Activated CD8-positive, alpha-beta memory T cell treated with anti-CD3 and anti-CD28 coated beads, Interleukin-2, amount 50 U/mL, for 48 hours (primary cell): ENCODE measurements at regions not wholly inside any gene's neighbourhood (a gene's known extent, or its start where the extent isn't known, plus 50 kb on each side); places are given as distances from the start of the nearest gene placed in this dataset.
"Not testable (repeated sequence)": the region's sequence is repeated elsewhere in the genome, so short reads cannot be mapped to it uniquely, and the experiment has no call there.

Experiments
- DNase-seq: peaks from one replicate; pipeline ENCODE4 v3.0.0-alpha.2; 2020

- DNase-seq: no peak
Measured at GRCh38 chr7:156511426-156511825, 129.1 kb upstream of the RNF32 start.

DNA sequence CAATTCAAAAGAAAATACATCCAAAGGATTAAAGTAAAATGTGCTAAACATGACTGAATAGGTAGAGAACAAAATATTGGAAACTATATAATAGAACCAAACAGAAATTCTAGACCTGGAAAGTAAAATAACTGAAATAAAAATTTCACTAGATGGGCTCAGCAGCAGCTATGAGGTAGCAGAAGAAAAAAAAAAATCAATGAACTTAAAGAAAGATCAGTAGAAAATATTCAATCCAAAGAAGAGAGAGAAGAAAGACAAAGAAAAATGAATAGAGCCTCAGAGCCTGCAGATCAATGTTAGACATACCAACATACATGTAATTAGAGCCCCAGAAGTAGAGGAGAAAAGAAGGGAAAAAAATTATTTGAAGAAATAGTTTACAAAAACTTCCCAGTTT lies 129.6 kb upstream of the RNF32 start:
- no peak for DNase-seq

- no peak for DNase-seq
Measured at GRCh38 chr7:156509216-156509615, 131.4 kb upstream of the RNF32 start.

- no peak for DNase-seq
Measured at GRCh38 chr7:156505876-156506275, 134.7 kb upstream of the RNF32 start.

- DNase-seq: no peak
Measured at GRCh38 chr7:156504687-156505545, 135.7 kb upstream of the RNF32 start.

GRCh38 chr7:156504006-156504405 lies 136.6 kb upstream of the RNF32 start:
- no peak for DNase-seq

- DNase-seq: no peak
Measured at GRCh38 chr7:156503196-156503595, 137.4 kb upstream of the RNF32 start.

DNA sequence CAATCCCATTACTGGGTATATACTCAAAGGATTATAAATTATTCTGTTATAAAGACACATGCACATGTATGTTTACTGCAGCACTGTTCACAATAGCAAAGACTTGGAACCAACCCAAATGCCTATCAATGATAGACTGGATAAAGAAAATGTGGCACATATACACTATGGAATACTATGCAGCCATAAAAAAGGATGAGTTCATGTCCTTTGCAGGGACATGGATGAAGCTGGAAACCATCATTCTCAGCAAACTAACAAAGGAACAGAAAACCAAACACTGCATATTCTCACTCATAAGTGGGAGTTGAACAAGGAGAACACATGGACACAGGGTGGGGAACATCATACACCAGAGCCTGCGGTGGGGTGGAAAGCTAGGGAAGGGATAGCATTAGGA lies 138.8 kb upstream of the RNF32 start:
- DNase-seq: not testable (repeated sequence)

- DNase-seq: no peak
Measured at GRCh38 chr7:156499247-156499881, 141.2 kb upstream of the RNF32 start.

GRCh38 chr7:156497776-156498509 lies 142.6 kb upstream of the RNF32 start:
- no peak for DNase-seq

DNA sequence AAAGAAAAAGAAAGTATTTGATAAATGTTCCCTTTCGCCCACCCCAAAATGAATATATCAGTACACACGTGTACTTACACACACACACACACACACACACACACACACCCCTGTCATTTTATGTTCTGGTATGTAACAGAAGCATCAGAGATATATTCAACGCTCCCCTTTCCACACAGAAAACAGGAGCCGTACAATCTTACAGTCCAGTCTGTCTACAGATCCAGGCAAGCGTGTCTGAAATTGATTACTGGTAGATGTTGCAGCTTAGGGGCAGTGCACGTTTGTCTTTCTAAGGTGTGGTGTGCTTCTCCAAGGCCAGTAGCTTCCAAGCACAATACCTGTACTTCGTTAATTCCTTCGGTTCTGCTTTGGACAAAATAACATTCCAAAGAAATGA lies 143.7 kb upstream of the RNF32 start:
- no peak for DNase-seq

- no peak for DNase-seq
Measured at GRCh38 chr7:156496363-156496769, 144.2 kb upstream of the RNF32 start.

GRCh38 chr7:156494960-156495359 lies 145.6 kb upstream of the RNF32 start:
- no peak for DNase-seq

GRCh38 chr7:156493942-156494341 lies 146.6 kb upstream of the RNF32 start:
- DNase-seq: no peak

GRCh38 chr7:156492170-156492569 lies 148.4 kb upstream of the RNF32 start:
- DNase-seq: no peak

DNA sequence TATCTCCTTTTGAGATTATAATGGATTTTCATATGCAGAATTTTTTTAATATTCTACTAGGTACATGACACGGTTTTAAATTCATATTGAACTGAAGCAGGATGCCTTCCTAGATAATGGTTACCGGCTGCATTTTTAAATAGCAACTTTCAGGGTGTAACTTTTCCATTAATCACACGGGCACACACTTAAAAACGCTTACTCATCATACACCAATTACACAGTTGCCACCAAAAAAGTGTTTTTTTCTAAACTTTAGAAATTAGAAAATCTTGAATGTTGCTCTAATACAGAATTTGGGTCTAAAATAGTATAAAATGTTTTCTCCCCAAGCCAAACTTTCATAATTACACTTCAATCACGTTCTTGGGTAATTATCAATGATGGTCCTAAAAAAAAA lies 149.1 kb upstream of the RNF32 start:
- DNase-seq: no peak

DNA sequence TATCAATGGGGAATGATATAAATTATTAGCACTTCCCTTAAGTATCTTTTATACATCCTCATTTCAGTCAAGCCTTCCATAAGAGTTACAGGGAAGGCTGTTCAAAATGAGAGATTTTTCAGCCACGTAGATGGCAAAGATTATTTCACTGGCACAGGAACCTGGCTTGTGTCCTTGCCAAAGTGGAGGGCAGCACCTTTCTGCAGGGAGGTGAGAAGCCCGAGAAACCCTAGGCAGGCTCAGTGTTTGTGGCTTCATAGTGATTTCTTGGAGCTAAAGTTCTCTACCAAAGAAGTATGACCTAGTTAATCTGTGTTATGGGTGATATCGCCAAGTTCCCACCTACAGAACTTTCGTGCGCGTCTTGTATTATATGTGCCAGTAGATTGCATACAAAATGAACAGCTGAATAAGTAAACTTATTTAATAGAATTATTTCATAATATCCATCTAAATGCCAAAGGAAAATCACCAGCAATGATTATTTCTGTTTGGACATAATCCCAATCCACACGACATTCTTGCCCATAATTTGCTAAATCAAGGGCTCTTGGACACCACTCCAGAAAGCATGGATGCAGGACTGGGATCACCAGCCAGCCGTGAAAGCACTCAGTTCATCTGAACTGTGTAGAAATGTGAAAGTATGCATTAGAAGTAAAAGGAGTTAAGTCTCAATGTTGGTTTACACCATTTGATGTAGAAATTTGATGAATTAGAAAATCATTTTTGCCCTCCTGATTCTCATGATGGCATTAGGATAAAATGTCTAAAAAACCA lies 150.4 kb upstream of the RNF32 start:
- no peak for DNase-seq

GRCh38 chr7:156487811-156488533 lies 152.6 kb upstream of the RNF32 start:
- no peak for DNase-seq

DNA sequence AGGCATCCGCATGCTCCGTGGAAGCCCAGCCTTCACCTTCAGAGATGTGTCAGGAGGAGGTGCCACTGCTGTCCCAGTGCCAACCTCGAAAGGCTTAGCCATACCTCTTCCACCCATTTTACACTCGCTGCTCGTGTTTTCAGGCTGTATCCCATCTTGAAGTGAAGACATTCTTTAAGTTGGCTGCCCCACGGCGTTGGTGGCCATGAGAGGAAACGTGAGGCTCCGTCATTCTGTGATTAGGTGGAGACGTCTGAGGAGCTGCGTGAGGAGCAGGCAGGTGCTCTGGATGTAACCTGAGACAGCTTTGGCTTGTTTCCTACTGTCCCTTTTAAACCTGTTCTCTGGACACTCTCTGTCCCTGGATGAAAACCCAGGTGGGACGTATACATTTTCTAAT lies 159.9 kb upstream of the RNF32 start:
- no peak for DNase-seq

DNA sequence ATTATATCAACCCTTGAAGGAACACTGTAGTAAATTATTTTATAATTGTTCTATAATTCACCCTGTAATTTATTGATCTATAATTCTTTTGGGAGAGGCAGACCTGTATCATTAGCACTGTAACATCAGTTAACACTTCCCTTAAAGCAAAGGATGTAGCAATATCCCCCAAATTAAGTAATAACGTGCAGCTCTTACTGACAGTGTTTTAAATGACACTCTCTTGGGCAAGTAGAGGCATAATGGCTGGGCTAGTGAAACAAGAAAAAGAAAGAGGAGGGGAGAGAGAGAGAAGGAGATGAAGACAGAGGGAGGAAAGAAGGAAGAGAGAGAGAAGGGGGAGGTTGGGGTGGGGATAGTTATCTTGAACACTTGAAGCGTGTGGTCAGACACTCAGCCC lies 161.0 kb upstream of the RNF32 start:
- no peak for DNase-seq

- DNase-seq: no peak
Measured at GRCh38 chr7:156478486-156478885, 162.1 kb upstream of the RNF32 start.

GRCh38 chr7:156475666-156476065 lies 164.9 kb upstream of the RNF32 start:
- DNase-seq: no peak
